GM12872 (cell line): ENCODE measurements at regions not wholly inside any gene's neighbourhood (a gene's known extent, or its start where the extent isn't known, plus 50 kb on each side); places are given as distances from the start of the nearest gene placed in this dataset.

ENCODE experiments used
- TF ChIP-seq, protein P1 (sequence below): IDR thresholded peaks from 3 replicates; pipeline ENCODE4 v1.5.1; 2011; ENCODE audit warnings: low read depth, mild to moderate bottlenecking, low read length, moderate library complexity; ENCODE audit not compliant: insufficient read depth

DNA sequence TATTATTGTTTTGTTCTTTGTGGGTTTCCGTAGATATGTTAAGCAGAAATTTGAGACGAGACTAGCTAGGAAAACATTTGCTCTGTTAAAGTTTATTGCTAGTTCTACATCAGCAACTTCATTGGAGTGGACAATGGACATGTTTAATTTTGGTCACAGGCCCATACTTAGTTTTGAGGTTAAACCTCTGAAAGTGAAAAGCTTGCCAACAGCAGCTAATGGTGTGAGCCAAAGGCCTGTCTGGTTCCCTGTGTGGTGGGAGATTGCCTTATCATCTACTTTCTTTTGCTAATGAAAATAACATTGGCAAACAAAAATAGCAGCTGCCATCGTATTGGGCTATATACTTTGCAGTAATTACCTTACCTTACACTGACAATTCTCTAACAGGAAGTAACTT, 388.4 kb upstream of the FZD8 start:
- TF ChIP-seq, protein P1, sequence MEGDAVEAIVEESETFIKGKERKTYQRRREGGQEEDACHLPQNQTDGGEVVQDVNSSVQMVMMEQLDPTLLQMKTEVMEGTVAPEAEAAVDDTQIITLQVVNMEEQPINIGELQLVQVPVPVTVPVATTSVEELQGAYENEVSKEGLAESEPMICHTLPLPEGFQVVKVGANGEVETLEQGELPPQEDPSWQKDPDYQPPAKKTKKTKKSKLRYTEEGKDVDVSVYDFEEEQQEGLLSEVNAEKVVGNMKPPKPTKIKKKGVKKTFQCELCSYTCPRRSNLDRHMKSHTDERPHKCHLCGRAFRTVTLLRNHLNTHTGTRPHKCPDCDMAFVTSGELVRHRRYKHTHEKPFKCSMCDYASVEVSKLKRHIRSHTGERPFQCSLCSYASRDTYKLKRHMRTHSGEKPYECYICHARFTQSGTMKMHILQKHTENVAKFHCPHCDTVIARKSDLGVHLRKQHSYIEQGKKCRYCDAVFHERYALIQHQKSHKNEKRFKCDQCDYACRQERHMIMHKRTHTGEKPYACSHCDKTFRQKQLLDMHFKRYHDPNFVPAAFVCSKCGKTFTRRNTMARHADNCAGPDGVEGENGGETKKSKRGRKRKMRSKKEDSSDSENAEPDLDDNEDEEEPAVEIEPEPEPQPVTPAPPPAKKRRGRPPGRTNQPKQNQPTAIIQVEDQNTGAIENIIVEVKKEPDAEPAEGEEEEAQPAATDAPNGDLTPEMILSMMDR, result no peak

DNA sequence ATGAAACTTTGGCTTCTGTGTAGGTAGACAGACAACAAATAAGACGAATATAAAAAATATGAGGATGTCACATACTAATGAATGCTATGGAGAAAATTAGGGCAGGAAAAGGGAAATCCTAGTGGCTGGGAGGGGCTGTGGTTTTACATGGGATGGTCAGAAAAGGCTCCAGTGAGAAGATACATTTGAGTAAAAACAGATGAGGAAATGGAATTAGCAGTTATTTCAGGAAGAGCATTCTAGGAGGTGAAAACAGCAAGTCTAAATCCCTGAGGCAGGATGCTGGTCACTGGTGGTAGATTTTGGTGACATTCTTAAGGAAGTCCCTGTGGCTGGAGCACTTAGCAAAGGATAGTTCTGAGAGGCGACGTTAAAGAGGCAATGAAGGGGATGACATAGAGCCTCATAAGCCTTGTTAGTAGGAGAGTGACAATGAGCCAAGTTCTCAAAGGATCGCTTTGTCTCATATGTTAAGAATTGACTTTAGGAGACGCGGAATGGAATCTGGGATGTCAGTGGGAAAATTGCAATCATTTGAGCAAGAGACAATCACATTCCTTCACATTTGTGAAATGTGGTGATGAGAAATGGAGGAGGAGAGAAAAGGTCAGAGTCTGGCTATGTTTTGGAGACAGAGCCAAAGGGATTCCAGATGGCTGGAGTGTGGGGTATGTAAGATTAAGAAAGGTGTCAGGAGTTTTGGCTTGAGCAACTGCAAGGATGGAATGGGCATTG, 384.7 kb upstream of the FZD8 start:
- TF ChIP-seq, protein P1, result no peak

DNA sequence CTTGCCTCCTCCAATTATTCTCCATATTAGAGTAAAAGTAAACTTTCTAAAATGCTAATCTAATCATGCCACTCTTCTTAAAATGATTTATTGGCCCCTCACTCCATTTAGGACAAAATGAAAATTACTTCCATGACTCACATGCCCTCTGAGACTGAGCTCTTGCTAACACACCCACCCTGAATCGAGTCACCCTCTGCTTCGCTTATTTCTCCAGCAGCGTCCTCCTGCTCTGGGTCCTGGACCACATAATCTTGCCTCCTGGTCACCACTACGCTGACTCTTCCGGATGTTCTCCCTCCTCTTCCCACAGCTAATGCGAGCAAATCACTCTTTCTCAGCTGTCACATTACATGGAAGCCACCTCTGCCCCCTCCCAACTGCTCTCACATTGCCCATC, 384.0 kb upstream of the FZD8 start:
- TF ChIP-seq, protein P1, result no peak

- TF ChIP-seq, protein P1, result no peak
These were observed 381.8 kb upstream of the FZD8 start for GRCh38 chr10:36023939-36024338.

- TF ChIP-seq, protein P1, result no peak
These were observed 379.0 kb upstream of the FZD8 start for GRCh38 chr10:36021096-36021495.

DNA sequence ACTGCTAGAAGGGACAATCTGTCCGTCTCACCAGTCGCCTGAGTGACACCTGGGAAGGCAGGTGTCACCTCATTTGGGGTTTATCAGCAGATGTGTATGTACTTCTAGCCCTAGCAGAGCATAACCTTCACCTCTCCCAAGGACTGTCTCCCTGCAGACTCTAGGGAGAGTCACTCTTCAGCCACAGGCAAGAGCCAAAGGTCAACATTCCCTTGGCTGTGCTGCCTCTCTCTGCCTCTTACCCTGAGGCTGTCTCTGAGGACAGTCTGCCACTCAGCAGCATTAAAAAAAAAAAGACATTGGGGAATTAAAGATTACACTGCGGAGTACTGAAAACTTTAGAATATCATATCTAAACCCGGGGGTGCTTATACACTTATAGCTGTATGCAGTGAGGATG, 377.7 kb upstream of the FZD8 start:
- TF ChIP-seq, protein P1, result no peak

DNA sequence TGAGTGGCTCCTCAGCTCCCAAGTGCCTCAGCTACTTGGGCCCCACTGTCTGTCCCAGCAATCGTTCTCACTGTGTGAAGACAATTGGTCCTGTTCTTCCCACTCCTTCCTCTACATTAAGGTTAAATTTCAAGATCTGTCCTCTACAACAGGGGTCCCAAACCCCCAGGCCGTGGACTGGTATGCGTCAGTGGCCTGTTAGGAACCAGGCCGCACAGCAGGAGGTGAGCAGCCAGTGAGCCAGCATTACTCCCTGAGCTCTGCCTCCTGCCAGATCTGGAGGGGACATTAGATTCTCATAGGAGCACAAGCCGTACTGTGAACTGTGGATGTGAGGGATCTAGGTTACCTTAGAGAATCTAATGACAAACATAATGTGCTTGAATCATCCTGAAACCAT, 376.9 kb upstream of the FZD8 start:
- TF ChIP-seq, protein P1, result no peak
